H1 (cell line): ENCODE measurements at regions not wholly inside any gene's neighbourhood (a gene's known extent, or its start where the extent isn't known, plus 50 kb on each side); places are given as distances from the start of the nearest gene placed in this dataset.

Experiments used
- FOSL1 ChIP-seq: IDR thresholded peaks from 2 replicates; pipeline ENCODE4 v1.6.1; 2011; ENCODE audit warnings: mild to moderate bottlenecking, low read depth, low read length, moderate library complexity; ENCODE audit not compliant: insufficient read depth
- GABPA ChIP-seq: IDR thresholded peaks from 2 replicates; pipeline ENCODE4 v1.6.1; 2011; ENCODE audit warnings: mild to moderate bottlenecking, low read length, moderate library complexity, borderline replicate concordance; ENCODE audit not compliant: insufficient read depth
- RAD21 ChIP-seq, 2 experiments: IDR thresholded peaks in 1 of 2; conservative IDR thresholded peaks in 1 of 2; 2 replicates each; pipeline ENCODE4 v1.6.1; 2011; ENCODE audit warnings: low read depth in 2 of 2, low read length in 2 of 2, improper control_type of control experiment in 1 of 2, inconsistent platforms in 1 of 2, mild to moderate bottlenecking in 1 of 2, moderate library complexity in 1 of 2
- TF ChIP-seq, protein P1 (sequence below): IDR thresholded peaks from 2 replicates; pipeline ENCODE4 v1.6.1; 2012; ENCODE audit warnings: inconsistent platforms

DNA sequence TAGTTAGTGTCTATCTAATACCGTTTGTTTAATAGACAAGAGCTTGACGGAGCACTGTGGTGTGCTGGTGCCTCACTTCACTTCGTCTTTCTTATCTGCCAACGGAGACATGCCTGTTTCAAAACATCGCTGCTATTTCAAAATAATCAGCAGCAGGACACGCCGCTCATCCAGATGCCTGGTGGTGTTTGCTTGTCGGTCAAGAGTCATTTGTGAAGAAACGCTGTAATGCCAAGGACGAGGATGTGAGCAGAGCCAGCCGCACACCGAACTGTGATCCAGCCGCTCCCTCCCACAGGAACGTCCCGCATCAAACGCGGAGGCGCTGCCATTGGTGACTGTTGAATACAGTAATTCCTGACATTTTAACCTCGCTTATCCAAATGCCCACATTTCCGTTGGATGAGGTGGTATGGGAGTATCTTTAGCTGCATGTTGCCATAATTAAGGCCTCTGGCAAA lies 432.4 kb downstream of the FBXO15 start:
- TF ChIP-seq RAD21 (IDR thresholded peaks at IDR 0.05 in 1 of 2, conservative IDR thresholded peaks at IDR 0.05 in 1 of 2; ENCODE audit: low read depth in 2 of 2, low read length in 2 of 2) (no peak), FOSL1 (no peak), GABPA (no peak)
- TF ChIP-seq, protein P1, sequence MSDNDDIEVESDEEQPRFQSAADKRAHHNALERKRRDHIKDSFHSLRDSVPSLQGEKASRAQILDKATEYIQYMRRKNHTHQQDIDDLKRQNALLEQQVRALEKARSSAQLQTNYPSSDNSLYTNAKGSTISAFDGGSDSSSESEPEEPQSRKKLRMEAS: no peak
